Loucy (cell line): ENCODE measurements at regions not wholly inside any gene's neighbourhood (a gene's known extent, or its start where the extent isn't known, plus 50 kb on each side); places are given as distances from the start of the nearest gene placed in this dataset.

ENCODE experiments used
- EZH2phosphoT487 ChIP-seq: fragments of 200-600 bp; IDR thresholded peaks from 2 replicates; pipeline ENCODE4 v1.6.1; 2018; ENCODE audit warnings: antibody characterized with exemption, mild to moderate bottlenecking, moderate library complexity, borderline replicate concordance
- TF ChIP-seq, protein P1 (sequence below): fragments of 200-600 bp; sonication (generic); conservative IDR thresholded peaks from 2 replicates; pipeline ENCODE4 v1.5.1; 2014; ENCODE audit warnings: mild to moderate bottlenecking, antibody characterized with exemption, low read length

DNA sequence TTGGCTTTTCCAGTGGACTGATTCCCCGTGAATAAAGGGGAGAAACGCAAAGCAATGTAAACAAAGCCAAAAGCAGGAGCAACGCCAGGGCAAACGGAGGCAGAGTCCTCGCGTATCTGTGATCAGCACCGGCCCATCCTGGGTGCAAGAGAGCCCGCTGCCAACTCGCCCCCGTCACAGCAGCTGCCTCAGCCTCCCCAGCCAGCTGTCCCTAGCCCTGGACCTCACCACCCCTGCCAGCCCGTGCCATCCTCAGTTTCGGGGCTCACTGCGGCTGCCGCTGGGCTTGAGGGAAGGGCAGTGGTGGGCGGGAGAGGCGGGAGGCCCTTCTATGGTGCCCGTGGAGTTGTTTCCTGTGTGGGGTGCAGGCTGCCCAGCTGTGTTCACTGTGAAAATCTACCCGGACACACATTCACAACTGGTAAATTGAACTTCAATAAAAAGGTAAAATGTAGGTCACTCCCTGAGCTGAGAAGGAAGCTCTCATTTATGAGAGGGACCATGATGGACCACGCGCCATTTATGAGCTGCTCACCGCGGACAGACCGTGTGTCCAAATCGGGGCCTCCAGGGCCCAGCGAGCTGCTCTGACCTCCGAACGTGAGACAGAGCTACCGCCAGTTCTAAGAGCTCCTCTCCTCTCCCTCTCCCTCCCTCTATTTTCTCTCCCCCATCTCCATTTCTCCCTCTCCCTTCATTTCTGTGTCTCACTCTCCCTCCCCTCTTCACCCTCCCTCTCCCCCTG lies 330.5 kb upstream of the SFSWAP start:
- TF ChIP-seq, protein P1, sequence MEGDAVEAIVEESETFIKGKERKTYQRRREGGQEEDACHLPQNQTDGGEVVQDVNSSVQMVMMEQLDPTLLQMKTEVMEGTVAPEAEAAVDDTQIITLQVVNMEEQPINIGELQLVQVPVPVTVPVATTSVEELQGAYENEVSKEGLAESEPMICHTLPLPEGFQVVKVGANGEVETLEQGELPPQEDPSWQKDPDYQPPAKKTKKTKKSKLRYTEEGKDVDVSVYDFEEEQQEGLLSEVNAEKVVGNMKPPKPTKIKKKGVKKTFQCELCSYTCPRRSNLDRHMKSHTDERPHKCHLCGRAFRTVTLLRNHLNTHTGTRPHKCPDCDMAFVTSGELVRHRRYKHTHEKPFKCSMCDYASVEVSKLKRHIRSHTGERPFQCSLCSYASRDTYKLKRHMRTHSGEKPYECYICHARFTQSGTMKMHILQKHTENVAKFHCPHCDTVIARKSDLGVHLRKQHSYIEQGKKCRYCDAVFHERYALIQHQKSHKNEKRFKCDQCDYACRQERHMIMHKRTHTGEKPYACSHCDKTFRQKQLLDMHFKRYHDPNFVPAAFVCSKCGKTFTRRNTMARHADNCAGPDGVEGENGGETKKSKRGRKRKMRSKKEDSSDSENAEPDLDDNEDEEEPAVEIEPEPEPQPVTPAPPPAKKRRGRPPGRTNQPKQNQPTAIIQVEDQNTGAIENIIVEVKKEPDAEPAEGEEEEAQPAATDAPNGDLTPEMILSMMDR, result no peak
- no peak for TF ChIP-seq EZH2phosphoT487
